Thyroid gland (tissue), 4 donors: ENCODE measurements at regions not wholly inside any gene's neighbourhood (a gene's known extent, or its start where the extent isn't known, plus 50 kb on each side); places are given as distances from the start of the nearest gene placed in this dataset.

Source experiments
- POLR2A ChIP-seq, 2 donors: fragments of 450-650 bp; IDR thresholded peaks; one replicate each; pipeline ENCODE4 v1.6.1; 2017; ENCODE audit warnings: antibody characterized with exemption in 2 of 2, mild to moderate bottlenecking in 2 of 2, moderate library complexity in 1 of 2
- TF ChIP-seq, protein P1 (sequence below), 6 experiments: fragments of 200-600 bp in 3 of 6; fragments of 450-650 bp in 3 of 6; sonication (generic) in 3 of 6; IDR thresholded peaks; one replicate each; pipeline ENCODE4 v1.5.1; 2016 to 2019; ENCODE audit warnings: antibody characterized with exemption in 6 of 6, mild to moderate bottlenecking in 2 of 6, inconsistent platforms in 1 of 6, moderate library complexity in 1 of 6

GRCh38 chr10:51023636-51024035, 50.7 kb upstream of the PRKG1 start:
- TF ChIP-seq, protein P1, sequence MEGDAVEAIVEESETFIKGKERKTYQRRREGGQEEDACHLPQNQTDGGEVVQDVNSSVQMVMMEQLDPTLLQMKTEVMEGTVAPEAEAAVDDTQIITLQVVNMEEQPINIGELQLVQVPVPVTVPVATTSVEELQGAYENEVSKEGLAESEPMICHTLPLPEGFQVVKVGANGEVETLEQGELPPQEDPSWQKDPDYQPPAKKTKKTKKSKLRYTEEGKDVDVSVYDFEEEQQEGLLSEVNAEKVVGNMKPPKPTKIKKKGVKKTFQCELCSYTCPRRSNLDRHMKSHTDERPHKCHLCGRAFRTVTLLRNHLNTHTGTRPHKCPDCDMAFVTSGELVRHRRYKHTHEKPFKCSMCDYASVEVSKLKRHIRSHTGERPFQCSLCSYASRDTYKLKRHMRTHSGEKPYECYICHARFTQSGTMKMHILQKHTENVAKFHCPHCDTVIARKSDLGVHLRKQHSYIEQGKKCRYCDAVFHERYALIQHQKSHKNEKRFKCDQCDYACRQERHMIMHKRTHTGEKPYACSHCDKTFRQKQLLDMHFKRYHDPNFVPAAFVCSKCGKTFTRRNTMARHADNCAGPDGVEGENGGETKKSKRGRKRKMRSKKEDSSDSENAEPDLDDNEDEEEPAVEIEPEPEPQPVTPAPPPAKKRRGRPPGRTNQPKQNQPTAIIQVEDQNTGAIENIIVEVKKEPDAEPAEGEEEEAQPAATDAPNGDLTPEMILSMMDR (IDR thresholded peaks at IDR 0.05): no peak
- no peak for TF ChIP-seq POLR2A (IDR thresholded peaks at IDR 0.05)
